ENCODE measurements at regions not wholly inside any gene's neighbourhood (a gene's known extent, or its start where the extent isn't known, plus 50 kb on each side); places are given as distances from the start of the nearest gene placed in this dataset.
A peak's percentile ranks its signal among the peaks of the same experiment; 100 is the strongest.
"Not testable (repeated sequence)": the region's sequence is repeated elsewhere in the genome, so short reads cannot be mapped to it uniquely, and the experiment has no call there.

GRCh38 chr2:31735716-31736115 is 155.0 kb upstream of the SRD5A2 start:
- DNase-seq = no peak

GRCh38 chr2:31729442-31730092 is 148.8 kb upstream of the SRD5A2 start:
- peak; percentile 16 for DNase-seq

GRCh38 chr2:31729065-31729439 is 148.3 kb upstream of the SRD5A2 start:
- no peak for DNase-seq

- DNase-seq = no peak
Measured at GRCh38 chr2:31728406-31729064, 147.8 kb upstream of the SRD5A2 start.

GRCh38 chr2:31726457-31726856 is 145.7 kb upstream of the SRD5A2 start:
- no peak for DNase-seq

- no peak for DNase-seq
Measured at GRCh38 chr2:31725444-31725843, 144.7 kb upstream of the SRD5A2 start.

GRCh38 chr2:31711737-31712136 is 131.0 kb upstream of the SRD5A2 start:
- no peak for DNase-seq

- no peak for DNase-seq
Measured at GRCh38 chr2:31710121-31710520, 129.4 kb upstream of the SRD5A2 start.

- no peak for DNase-seq
Measured at GRCh38 chr2:31707992-31708391, 127.3 kb upstream of the SRD5A2 start.

GRCh38 chr2:31704561-31705212 is 123.9 kb upstream of the SRD5A2 start:
- DNase-seq = no peak

- no peak for DNase-seq
Measured at GRCh38 chr2:31703253-31703652, 122.5 kb upstream of the SRD5A2 start.

GRCh38 chr2:31698722-31699121 is 118.0 kb upstream of the SRD5A2 start:
- no peak for DNase-seq

- DNase-seq = no peak
Measured at GRCh38 chr2:31696068-31696467, 115.3 kb upstream of the SRD5A2 start.

GRCh38 chr2:31694444-31694843 is 113.7 kb upstream of the SRD5A2 start:
- DNase-seq = no peak

- DNase-seq = no peak
Measured at GRCh38 chr2:31693882-31694281, 113.1 kb upstream of the SRD5A2 start.

GRCh38 chr2:31688282-31688681 is 107.5 kb upstream of the SRD5A2 start:
- DNase-seq = no peak

- not testable (repeated sequence) for DNase-seq
Measured at GRCh38 chr2:31683506-31683905, 102.8 kb upstream of the SRD5A2 start.

GRCh38 chr2:31675485-31675901 is 94.8 kb upstream of the SRD5A2 start:
- no peak for DNase-seq

GRCh38 chr2:31674446-31674845 is 93.7 kb upstream of the SRD5A2 start:
- DNase-seq = no peak

GRCh38 chr2:31666878-31667277 is 86.1 kb upstream of the SRD5A2 start:
- no peak for DNase-seq

- no peak for DNase-seq
Measured at GRCh38 chr2:31664949-31665724, 84.4 kb upstream of the SRD5A2 start.

GRCh38 chr2:31660812-31661335 is 80.1 kb upstream of the SRD5A2 start:
- no peak for DNase-seq

- no peak for DNase-seq
Measured at GRCh38 chr2:31660165-31660564, 79.4 kb upstream of the SRD5A2 start.

All from NCI-H1105 treated with DMSO at 0.1 percent for 48 hours (cell line).